ENCODE measurements at regions not wholly inside any gene's neighbourhood (a gene's known extent, or its start where the extent isn't known, plus 50 kb on each side); places are given as distances from the start of the nearest gene placed in this dataset.

DNA sequence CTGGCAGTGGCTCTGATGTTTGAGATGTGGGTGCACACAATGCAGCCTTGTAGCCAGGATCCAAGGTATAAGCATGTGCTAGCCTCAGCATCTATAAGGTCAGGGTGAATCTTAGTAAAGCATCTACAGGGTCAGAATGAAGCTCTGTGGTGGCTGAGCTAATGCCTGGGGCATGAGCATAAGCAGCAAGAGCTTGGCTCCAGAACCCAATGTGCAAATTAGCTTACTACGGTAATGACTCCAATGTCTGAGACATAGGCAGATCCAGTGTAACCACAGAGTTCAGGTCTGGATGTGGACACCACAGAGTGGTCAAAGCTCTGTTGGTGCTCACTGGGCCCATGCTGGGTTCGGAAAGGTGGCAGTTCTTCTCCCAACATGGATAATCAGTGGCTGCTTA lies 304.5 kb upstream of the NECTIN3 start:
- no peak overlapping the region for H2BK15ac ChIP-seq (ENCODE audit: low read depth, low read length)
- H3K27ac ChIP-seq (ENCODE audit: insufficient read length, low read depth, low read length) = no peak overlapping the region
- no peak overlapping the region for H3K23ac ChIP-seq (ENCODE audit: insufficient read length, low read depth, low read length)
- H3K9me3 ChIP-seq (ENCODE audit: control insufficient read depth, low read depth, low read length) = peaks cover 5% of the 10 kb centered on the region
- no peaks in the 10 kb centered on the region for H4K20me1 ChIP-seq (ENCODE audit: control insufficient read depth, insufficient read depth, insufficient read length)
- H3K79me2 ChIP-seq (ENCODE audit: insufficient read depth, low read length) = no peaks in the 10 kb centered on the region
- H2BK5ac ChIP-seq (ENCODE audit: insufficient read length, low read length) = no peak overlapping the region
- Mint-ChIP-seq H3K4me3 (no peak overlapping the region), H3K27me3 (ENCODE audit: low read depth) (no peaks in the 10 kb centered on the region), H3K27ac (no peak overlapping the region), H3K36me3 (ENCODE audit: insufficient read depth in 1 of 3, low read depth in 3 of 3) (peaks cover 0 to 23% (median 4%) of the 10 kb centered on the region in 3 experiments; a peak in 5 of 7 replicates), H3K9me3 (peaks cover 16 to 17% of the 10 kb centered on the region in 2 experiments), H3K4me1 (peaks cover 3 to 4% of the 10 kb centered on the region in 2 experiments; a peak in 2 of 4 replicates)
- H4K8ac ChIP-seq (replicated peaks; ENCODE audit: insufficient read length, low read depth, low read length) = no peak overlapping the region
- H2AK5ac ChIP-seq (ENCODE audit: insufficient read length, low read length) = no peak overlapping the region
- H4K5ac ChIP-seq (ENCODE audit: insufficient read length, low read depth, low read length) = no peak overlapping the region
- no peak overlapping the region for H3K4me2 ChIP-seq (ENCODE audit: insufficient read depth, insufficient read length, low read length)
- no peak overlapping the region for H2AFZ ChIP-seq (ENCODE audit: low read length)
- no peak for TF ChIP-seq CTCF (conservative IDR thresholded peaks at IDR 0.05)
- no peak for DNase-seq
- no peak overlapping the region for H3K14ac ChIP-seq (ENCODE audit: insufficient read depth, low read length)
- no peak overlapping the region for H4K91ac ChIP-seq (ENCODE audit: insufficient read length, low read depth, low read length)
- H3K9ac ChIP-seq (ENCODE audit: extremely low read depth, insufficient read length, low read length) = no peak overlapping the region
- no peak overlapping the region for H3K4ac ChIP-seq (ENCODE audit: low read depth, low read length)
- no peak overlapping the region for H3T11ph ChIP-seq (ENCODE audit: low read length)
- no peaks in the 10 kb centered on the region for H3K23me2 ChIP-seq (ENCODE audit: insufficient read length, low read depth, low read length, poor library complexity, severe bottlenecking)
- H3K56ac ChIP-seq (ENCODE audit: insufficient read length, low read depth, low read length) = no peak overlapping the region
- no peak overlapping the region for H2BK12ac ChIP-seq (ENCODE audit: insufficient read length, low read depth, low read length)
- no peaks in the 10 kb centered on the region for H3K4me1 ChIP-seq (ENCODE audit: insufficient read depth, low read length)
- H2BK120ac ChIP-seq (ENCODE audit: low read depth, low read length, poor library complexity, severe bottlenecking) = no peak overlapping the region
- no peaks in the 10 kb centered on the region for H3K27me3 ChIP-seq (ENCODE audit: insufficient read depth, low read length)
- no peak overlapping the region for H3K18ac ChIP-seq (ENCODE audit: insufficient read length, low read depth, low read length)
- no peak overlapping the region for H2BK20ac ChIP-seq (ENCODE audit: low read depth, low read length, poor library complexity, severe bottlenecking)
- no peaks in the 10 kb centered on the region for H3K79me1 ChIP-seq (ENCODE audit: insufficient read depth, low read depth, low read length, poor library complexity, severe bottlenecking)
- WGBS (ENCODE audit: extremely low coverage, insufficient read length, low lambda C conversion rate) = no CpG with 5 or more reads among the region's 2 CpGs

Data from H9 (cell line).